Choroid plexus epithelial cell (primary cell): ENCODE measurements at regions not wholly inside any gene's neighbourhood (a gene's known extent, or its start where the extent isn't known, plus 50 kb on each side); places are given as distances from the start of the nearest gene placed in this dataset.
A peak's percentile ranks its signal among the peaks of the same experiment; 100 is the strongest.

Source experiments
- DNase-seq: peaks from one replicate; pipeline ENCODE4 v3.0.0-alpha.2; 2010; ENCODE audit warnings: low read depth
- H3K4me3 ChIP-seq: 2 replicates; pipeline ENCODE4 v1.5.1; 2011; ENCODE audit warnings: low read depth, mild to moderate bottlenecking, control low read depth, low read length, moderate library complexity
- CTCF ChIP-seq: conservative IDR thresholded peaks from 2 replicates; pipeline ENCODE4 v1.5.1; 2011; ENCODE audit warnings: low read depth, mild to moderate bottlenecking, control low read depth, inconsistent platforms, low read length, moderate library complexity

GRCh38 chr2:180319586-180320405 lies 312.7 kb upstream of the CWC22 start:
- H3K4me3 ChIP-seq: no peak overlapping the region
- TF ChIP-seq CTCF: no peak
- no peak for DNase-seq

GRCh38 chr2:180314086-180314485 lies 307.0 kb upstream of the CWC22 start:
- no peak for TF ChIP-seq CTCF
- DNase-seq: peak; percentile 61
- no peak overlapping the region for H3K4me3 ChIP-seq

- H3K4me3 ChIP-seq: no peak overlapping the region
- TF ChIP-seq CTCF: no peak
- DNase-seq: no peak
Measured at GRCh38 chr2:180312542-180312941, 305.4 kb upstream of the CWC22 start.

- TF ChIP-seq CTCF: no peak
- DNase-seq: no peak
- H3K4me3 ChIP-seq: no peak overlapping the region
Measured at GRCh38 chr2:180307096-180307495, 300.0 kb upstream of the CWC22 start.

GRCh38 chr2:180306346-180306745 lies 299.2 kb upstream of the CWC22 start:
- H3K4me3 ChIP-seq: no peak overlapping the region
- no peak for DNase-seq
- no peak for TF ChIP-seq CTCF

- peak; percentile 10 for DNase-seq
- TF ChIP-seq CTCF: no peak
- no peak overlapping the region for H3K4me3 ChIP-seq
Measured at GRCh38 chr2:180291552-180292421, 284.7 kb upstream of the CWC22 start.
